ENCODE measurements at regions not wholly inside any gene's neighbourhood (a gene's known extent, or its start where the extent isn't known, plus 50 kb on each side); places are given as distances from the start of the nearest gene placed in this dataset.

DNA sequence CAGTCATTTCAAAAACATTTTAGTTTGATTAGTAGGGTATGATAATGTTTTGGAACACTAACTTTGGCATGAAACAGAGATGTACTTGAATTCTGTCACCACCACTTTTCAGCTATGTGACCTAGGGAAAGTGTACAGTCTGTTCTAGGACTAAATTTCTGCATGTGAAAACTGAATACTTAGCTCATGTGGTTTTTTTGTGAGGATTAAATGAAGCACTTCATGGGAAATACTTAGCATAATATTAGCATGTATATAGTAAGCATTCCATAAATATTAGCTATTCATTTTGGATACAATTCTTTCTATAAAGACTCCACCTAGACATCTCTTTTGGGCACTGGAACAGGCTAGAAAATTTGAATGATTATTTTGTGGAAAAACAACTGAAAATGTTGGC lies 1379.4 kb downstream of the RPA4 start:
- dilution Hi-C loops (cut with MboI; ENCODE audit: extremely low pct_ligation_motif_present, low sequenced_read_pairs), result no loop called here
- Histone ChIP-seq H3K36me3 (ENCODE audit: control insufficient read depth in 2 of 2, extremely low read depth in 1 of 2, insufficient read depth in 2 of 2, low read length in 2 of 2) (no peaks in the 10 kb centered on the region), H2AFZ (ENCODE audit: low read depth, low read length) (no peak overlapping the region), H3K27ac (ENCODE audit: insufficient read depth, low read depth, low read length) (no peak overlapping the region), H3K79me2 (ENCODE audit: control insufficient read depth, insufficient read depth, low read length) (no peaks in the 10 kb centered on the region), H3K9me3 (replicated peaks; ENCODE audit: control insufficient read depth, insufficient read depth, low read length) (no peaks in the 10 kb centered on the region), H3K4me1 (ENCODE audit: control insufficient read depth, extremely low read depth, insufficient read depth, low read length) (no peaks in the 10 kb centered on the region), H3K9ac (replicated peaks; ENCODE audit: extremely low read depth, insufficient read depth, low read length) (no peak overlapping the region), H3K4me2 (ENCODE audit: insufficient read depth, low read length) (no peak overlapping the region), H3K9me1 (replicated peaks; ENCODE audit: control insufficient read depth, extremely low read depth, insufficient read depth, low read length) (no peaks in the 10 kb centered on the region), H3K4me3 (replicated peaks in 1 of 3; ENCODE audit: insufficient read depth in 1 of 3, low read depth in 1 of 3, low read length in 3 of 3) (no peak overlapping the region), H3K27me3 (ENCODE audit: control insufficient read depth in 2 of 2, insufficient read depth in 2 of 2, low read length in 2 of 2) (no peaks in the 10 kb centered on the region), H4K20me1 (replicated peaks; ENCODE audit: control insufficient read depth, extremely low read depth, insufficient read depth, low read length) (no peaks in the 10 kb centered on the region)
- intact Hi-C loops (cut with micrococcal nuclease), result no loop called here
- ChIA-PET POLR2A (no interaction called here), CTCF (no interaction called here)
- BruUV-seq (replicated peaks), result no TSS peak
- no peak for FAIRE-seq
- DNase-seq (ENCODE audit: low read depth, low spot score), result no peak
- no peak for TF ChIP-seq POLR2A (IDR thresholded peaks at IDR 0.05; ENCODE audit: low read depth, low read length)
- no peak for TF ChIP-seq MYC (IDR thresholded peaks at IDR 0.05; ENCODE audit: low read depth, low read length)
- no peak for TF ChIP-seq CTCF (IDR thresholded peaks at IDR 0.05; ENCODE audit: extremely low read depth in 1 of 2, insufficient read depth in 1 of 2, low read depth in 1 of 2, low read length in 2 of 2)
- TF ChIP-seq, protein P1, sequence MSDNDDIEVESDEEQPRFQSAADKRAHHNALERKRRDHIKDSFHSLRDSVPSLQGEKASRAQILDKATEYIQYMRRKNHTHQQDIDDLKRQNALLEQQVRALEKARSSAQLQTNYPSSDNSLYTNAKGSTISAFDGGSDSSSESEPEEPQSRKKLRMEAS (IDR thresholded peaks at IDR 0.05; ENCODE audit: insufficient read depth, insufficient read length), result no peak

DNA sequence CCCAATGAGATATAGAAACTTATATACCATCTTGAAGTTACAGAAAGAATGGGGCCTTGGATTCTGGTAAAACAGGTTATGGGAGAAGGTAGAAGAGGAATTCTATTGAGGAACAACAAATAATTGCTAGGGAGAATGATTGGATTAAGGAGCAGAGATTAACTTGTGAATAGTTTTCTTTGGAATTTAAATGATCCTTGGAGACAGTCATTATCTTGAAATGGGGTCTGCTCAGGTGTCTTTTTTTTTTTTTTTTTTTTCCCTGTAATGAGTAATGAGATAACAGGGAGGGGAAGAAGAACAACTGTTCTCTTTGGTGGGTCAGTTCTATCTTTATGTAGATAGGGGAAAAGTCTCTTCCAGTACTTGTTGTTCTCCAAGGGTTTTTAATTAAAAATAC lies 1406.0 kb downstream of the RPA4 start:
- dilution Hi-C loops (cut with MboI; ENCODE audit: extremely low pct_ligation_motif_present, low sequenced_read_pairs), result no loop called here
- TF ChIP-seq POLR2AphosphoS5 (IDR thresholded peaks at IDR 0.05; ENCODE audit: insufficient read depth, low read depth, low read length), result no peak
- no peak for TF ChIP-seq MYC (IDR thresholded peaks at IDR 0.05; ENCODE audit: low read depth, low read length)
- no peak for TF ChIP-seq FOS (IDR thresholded peaks at IDR 0.05; ENCODE audit: borderline replicate concordance, insufficient read depth, low read length)
- no peak for TF ChIP-seq POLR2A (IDR thresholded peaks at IDR 0.05; ENCODE audit: low read depth, low read length)
- TF ChIP-seq, protein P1 (IDR thresholded peaks at IDR 0.05; ENCODE audit: insufficient read depth, insufficient read length), result no peak
- no peak for TF ChIP-seq EZH2 (IDR thresholded peaks at IDR 0.05; ENCODE audit: borderline replicate concordance, low read depth, low read length, severe bottlenecking)
- TF ChIP-seq CTCF (IDR thresholded peaks at IDR 0.05; ENCODE audit: extremely low read depth in 1 of 2, insufficient read depth in 1 of 2, low read depth in 1 of 2, low read length in 2 of 2), result no peak
- TF ChIP-seq GATA2 (IDR thresholded peaks at IDR 0.05; ENCODE audit: insufficient read depth, insufficient read length, low read depth, low read length), result no peak
- TF ChIP-seq JUN (IDR thresholded peaks at IDR 0.05; ENCODE audit: borderline replicate concordance, insufficient read depth, insufficient read length, low read depth), result no peak
- POLR2A ChIA-PET, result no interaction called here
- Histone ChIP-seq H3K9me3 (replicated peaks; ENCODE audit: control insufficient read depth, insufficient read depth, low read length) (no peaks in the 10 kb centered on the region), H3K9ac (replicated peaks; ENCODE audit: extremely low read depth, insufficient read depth, low read length) (no peak overlapping the region), H3K4me1 (ENCODE audit: control insufficient read depth, extremely low read depth, insufficient read depth, low read length) (no peaks in the 10 kb centered on the region), H3K4me3 (replicated peaks in 1 of 3; ENCODE audit: insufficient read depth in 1 of 3, low read depth in 1 of 3, low read length in 3 of 3) (no peak overlapping the region), H3K36me3 (ENCODE audit: control insufficient read depth in 2 of 2, extremely low read depth in 1 of 2, insufficient read depth in 2 of 2, low read length in 2 of 2) (no peaks in the 10 kb centered on the region), H3K27me3 (ENCODE audit: control insufficient read depth in 2 of 2, insufficient read depth in 2 of 2, low read length in 2 of 2) (no peaks in the 10 kb centered on the region), H3K9me1 (replicated peaks; ENCODE audit: control insufficient read depth, extremely low read depth, insufficient read depth, low read length) (no peaks in the 10 kb centered on the region), H3K79me2 (ENCODE audit: control insufficient read depth, insufficient read depth, low read length) (no peaks in the 10 kb centered on the region), H3K4me2 (ENCODE audit: insufficient read depth, low read length) (no peak overlapping the region), H3K27ac (ENCODE audit: insufficient read depth, low read depth, low read length) (no peak overlapping the region), H2AFZ (ENCODE audit: low read depth, low read length) (no peak overlapping the region), H4K20me1 (replicated peaks; ENCODE audit: control insufficient read depth, extremely low read depth, insufficient read depth, low read length) (no peaks in the 10 kb centered on the region)
- FAIRE-seq (no peak), DNase-seq (ENCODE audit: low read depth, low spot score) (no peak)
- intact Hi-C loops (cut with micrococcal nuclease), result no loop called here
- CTCF ChIA-PET, result no interaction called here
- no TSS peak for BruUV-seq (replicated peaks)
